ENCODE measurements at regions not wholly inside any gene's neighbourhood (a gene's known extent, or its start where the extent isn't known, plus 50 kb on each side); places are given as distances from the start of the nearest gene placed in this dataset.

- Histone ChIP-seq H3K36me3 (ENCODE audit: control insufficient read depth in 4 of 4, insufficient read depth in 3 of 4, low read depth in 1 of 4, low read length in 3 of 4) (no peaks in the 10 kb centered on the region), H3K27me3 (ENCODE audit: control insufficient read depth in 4 of 4, insufficient read depth in 4 of 4, low read length in 3 of 4) (no peaks in the 10 kb centered on the region), H3K4me3 (ENCODE audit: low read depth in 1 of 3, low read length in 3 of 3) (no peak overlapping the region), H3K27ac (ENCODE audit: low read depth in 1 of 2, low read length in 2 of 2) (no peak overlapping the region), H3K4me1 (ENCODE audit: control insufficient read depth in 4 of 4, insufficient read depth in 4 of 4, low read length in 3 of 4) (no peaks in the 10 kb centered on the region), H3K9me3 (ENCODE audit: control insufficient read depth in 4 of 4, low read length in 3 of 4) (peaks cover 0 to 5% (median 3%) of the 10 kb centered on the region in 4 donors), H3K9ac (ENCODE audit: low read depth in 1 of 2, low read length in 2 of 2) (no peak overlapping the region)
- WGBS: 91% methylated on average over 4 of the region's 4 CpGs
- DNase-seq (ENCODE audit: low spot score): no peak
- TF ChIP-seq JUND (IDR thresholded peaks at IDR 0.05): no peak
- TF ChIP-seq RAD21 (IDR thresholded peaks at IDR 0.05): no peak
- TF ChIP-seq YY1 (IDR thresholded peaks at IDR 0.05): no peak
- no peak for TF ChIP-seq FOXA2 (IDR thresholded peaks at IDR 0.05)
Observed at GRCh38 chr7:156191090-156191489, 378.8 kb upstream of the SHH start.

DNA sequence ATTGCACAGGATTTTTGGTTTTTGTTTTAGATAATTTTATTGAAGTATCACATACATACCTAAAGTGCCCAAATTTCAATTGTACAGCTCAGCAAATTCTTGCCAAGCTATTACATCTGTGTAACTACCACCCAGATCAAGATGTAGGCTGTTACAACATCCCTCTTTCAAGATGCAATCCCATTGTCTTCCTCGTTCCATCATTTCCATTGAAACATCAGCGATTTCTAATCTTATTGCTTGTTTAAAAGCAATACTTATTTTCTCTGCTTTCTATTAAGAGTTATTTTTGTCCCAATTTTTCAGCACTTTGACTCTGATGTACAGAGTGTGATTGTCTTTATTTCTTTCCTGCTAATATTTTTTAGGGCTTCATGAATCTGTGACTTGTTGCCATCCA, 372.8 kb upstream of the SHH start:
- Histone ChIP-seq H3K27ac (ENCODE audit: low read depth in 1 of 2, low read length in 2 of 2) (no peak overlapping the region), H3K4me1 (ENCODE audit: control insufficient read depth in 4 of 4, insufficient read depth in 4 of 4, low read length in 3 of 4) (no peaks in the 10 kb centered on the region), H3K27me3 (ENCODE audit: control insufficient read depth in 4 of 4, insufficient read depth in 4 of 4, low read length in 3 of 4) (no peaks in the 10 kb centered on the region), H3K36me3 (ENCODE audit: control insufficient read depth in 4 of 4, insufficient read depth in 3 of 4, low read depth in 1 of 4, low read length in 3 of 4) (no peaks in the 10 kb centered on the region), H3K9ac (ENCODE audit: low read depth in 1 of 2, low read length in 2 of 2) (no peak overlapping the region), H3K4me3 (ENCODE audit: low read depth in 1 of 3, low read length in 3 of 3) (no peak overlapping the region), H3K9me3 (ENCODE audit: control insufficient read depth in 4 of 4, low read length in 3 of 4) (peaks cover 0 to 5% (median 3%) of the 10 kb centered on the region in 4 donors)
- 95% methylated on average over 2 of the region's 2 CpGs for WGBS
- TF ChIP-seq CTCF (IDR thresholded peaks at IDR 0.05; ENCODE audit: low read depth, low read length, missing input control) (no peak), TAF1 (conservative IDR thresholded peaks at IDR 0.05) (no peak), MAX (IDR thresholded peaks at IDR 0.05) (no peak), GABPA (IDR thresholded peaks at IDR 0.05 in 1 of 2, conservative IDR thresholded peaks at IDR 0.05 in 1 of 2) (no peak), JUND (IDR thresholded peaks at IDR 0.05) (no peak), FOXA1 (IDR thresholded peaks at IDR 0.05) (no peak), HNF4G (IDR thresholded peaks at IDR 0.05) (no peak), EGR1 (IDR thresholded peaks at IDR 0.05; ENCODE audit: low read depth in 2 of 2) (no peak)
- TF ChIP-seq, protein P1, sequence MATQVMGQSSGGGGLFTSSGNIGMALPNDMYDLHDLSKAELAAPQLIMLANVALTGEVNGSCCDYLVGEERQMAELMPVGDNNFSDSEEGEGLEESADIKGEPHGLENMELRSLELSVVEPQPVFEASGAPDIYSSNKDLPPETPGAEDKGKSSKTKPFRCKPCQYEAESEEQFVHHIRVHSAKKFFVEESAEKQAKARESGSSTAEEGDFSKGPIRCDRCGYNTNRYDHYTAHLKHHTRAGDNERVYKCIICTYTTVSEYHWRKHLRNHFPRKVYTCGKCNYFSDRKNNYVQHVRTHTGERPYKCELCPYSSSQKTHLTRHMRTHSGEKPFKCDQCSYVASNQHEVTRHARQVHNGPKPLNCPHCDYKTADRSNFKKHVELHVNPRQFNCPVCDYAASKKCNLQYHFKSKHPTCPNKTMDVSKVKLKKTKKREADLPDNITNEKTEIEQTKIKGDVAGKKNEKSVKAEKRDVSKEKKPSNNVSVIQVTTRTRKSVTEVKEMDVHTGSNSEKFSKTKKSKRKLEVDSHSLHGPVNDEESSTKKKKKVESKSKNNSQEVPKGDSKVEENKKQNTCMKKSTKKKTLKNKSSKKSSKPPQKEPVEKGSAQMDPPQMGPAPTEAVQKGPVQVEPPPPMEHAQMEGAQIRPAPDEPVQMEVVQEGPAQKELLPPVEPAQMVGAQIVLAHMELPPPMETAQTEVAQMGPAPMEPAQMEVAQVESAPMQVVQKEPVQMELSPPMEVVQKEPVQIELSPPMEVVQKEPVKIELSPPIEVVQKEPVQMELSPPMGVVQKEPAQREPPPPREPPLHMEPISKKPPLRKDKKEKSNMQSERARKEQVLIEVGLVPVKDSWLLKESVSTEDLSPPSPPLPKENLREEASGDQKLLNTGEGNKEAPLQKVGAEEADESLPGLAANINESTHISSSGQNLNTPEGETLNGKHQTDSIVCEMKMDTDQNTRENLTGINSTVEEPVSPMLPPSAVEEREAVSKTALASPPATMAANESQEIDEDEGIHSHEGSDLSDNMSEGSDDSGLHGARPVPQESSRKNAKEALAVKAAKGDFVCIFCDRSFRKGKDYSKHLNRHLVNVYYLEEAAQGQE (IDR thresholded peaks at IDR 0.05): no peak
- DNase-seq (ENCODE audit: low spot score): no peak

- Histone ChIP-seq H3K9ac (ENCODE audit: low read depth in 1 of 2, low read length in 2 of 2) (no peak overlapping the region), H3K9me3 (ENCODE audit: control insufficient read depth in 4 of 4, low read length in 3 of 4) (peaks cover 0 to 5% (median 3%) of the 10 kb centered on the region in 4 donors)
- TF ChIP-seq CTCF (IDR thresholded peaks at IDR 0.05; ENCODE audit: low read depth, low read length, missing input control) (no peak), FOXA2 (IDR thresholded peaks at IDR 0.05) (no peak), MAX (IDR thresholded peaks at IDR 0.05) (no peak), EGR1 (IDR thresholded peaks at IDR 0.05; ENCODE audit: low read depth in 2 of 2) (no peak), HNF4G (IDR thresholded peaks at IDR 0.05) (no peak), JUND (IDR thresholded peaks at IDR 0.05) (no peak), SP1 (IDR thresholded peaks at IDR 0.05) (no peak), RXRA (IDR thresholded peaks at IDR 0.05) (no peak), ZBTB33 (IDR thresholded peaks at IDR 0.05) (no peak), YY1 (IDR thresholded peaks at IDR 0.05) (no peak), FOXA1 (IDR thresholded peaks at IDR 0.05) (no peak), NR2F2 (IDR thresholded peaks at IDR 0.05) (no peak), HNF4A (conservative IDR thresholded peaks at IDR 0.05) (no peak), GABPA (IDR thresholded peaks at IDR 0.05 in 1 of 2, conservative IDR thresholded peaks at IDR 0.05 in 1 of 2) (no peak)
- TF ChIP-seq, protein P2, sequence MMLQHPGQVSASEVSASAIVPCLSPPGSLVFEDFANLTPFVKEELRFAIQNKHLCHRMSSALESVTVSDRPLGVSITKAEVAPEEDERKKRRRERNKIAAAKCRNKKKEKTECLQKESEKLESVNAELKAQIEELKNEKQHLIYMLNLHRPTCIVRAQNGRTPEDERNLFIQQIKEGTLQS (IDR thresholded peaks at IDR 0.05): no peak
Observed at GRCh38 chr7:156184164-156184563, 371.9 kb upstream of the SHH start.

More at GRCh38 chr7:156184164-156184563, 371.9 kb upstream of the SHH start:
- 48% methylated on average over 1 of the region's 1 CpG for WGBS
- H3K36me3 ChIP-seq (ENCODE audit: control insufficient read depth in 4 of 4, insufficient read depth in 3 of 4, low read depth in 1 of 4, low read length in 3 of 4): no peaks in the 10 kb centered on the region
- H3K4me3 ChIP-seq (ENCODE audit: low read depth in 1 of 3, low read length in 3 of 3): no peak overlapping the region
- no peak overlapping the region for H3K27ac ChIP-seq (ENCODE audit: low read depth in 1 of 2, low read length in 2 of 2)
- H3K4me1 ChIP-seq (ENCODE audit: control insufficient read depth in 4 of 4, insufficient read depth in 4 of 4, low read length in 3 of 4): no peaks in the 10 kb centered on the region
- no peaks in the 10 kb centered on the region for H3K27me3 ChIP-seq (ENCODE audit: control insufficient read depth in 4 of 4, insufficient read depth in 4 of 4, low read length in 3 of 4)
- DNase-seq (ENCODE audit: low spot score): no peak
